Mesendoderm (in vitro differentiated cells): ENCODE measurements at regions not wholly inside any gene's neighbourhood (a gene's known extent, or its start where the extent isn't known, plus 50 kb on each side); places are given as distances from the start of the nearest gene placed in this dataset.
"Not testable (repeated sequence)": the region's sequence is repeated elsewhere in the genome, so short reads cannot be mapped to it uniquely, and the experiment has no call there.

ENCODE experiments used
- DNase-seq: peaks from one replicate; pipeline ENCODE4 v3.0.0; 2013
- H2AK5ac ChIP-seq: 2 replicates; pipeline ENCODE4 v1.6.1; 2013; ENCODE audit warnings: low read length, inconsistent platforms
- H2BK120ac ChIP-seq: 2 replicates; pipeline ENCODE4 v1.6.1; 2013; ENCODE audit warnings: low read depth, mild to moderate bottlenecking, low read length, moderate library complexity, mixed read lengths
- H2BK15ac ChIP-seq: replicated peaks from 2 replicates; pipeline ENCODE4 v1.6.1; 2013; ENCODE audit warnings: low read depth, mild to moderate bottlenecking, moderate library complexity
- H2BK5ac ChIP-seq: 2 replicates; pipeline ENCODE4 v1.6.1; 2013; ENCODE audit warnings: low read length, inconsistent platforms
- H3K18ac ChIP-seq: 2 replicates; pipeline ENCODE4 v1.6.1; 2013; ENCODE audit warnings: mild to moderate bottlenecking, low read length, mixed read lengths
- H3K23ac ChIP-seq: one replicate; pipeline ENCODE4 v1.6.1; 2013; ENCODE audit warnings: low read length
- H3K27ac ChIP-seq: 2 replicates; pipeline ENCODE4 v1.5.1; 2013; ENCODE audit warnings: low read depth, mild to moderate bottlenecking, inconsistent platforms, low read length, moderate library complexity
- H3K27me3 ChIP-seq: 2 replicates; pipeline ENCODE4 v1.6.1; 2013; ENCODE audit warnings: low read length, control low read depth, mild to moderate bottlenecking, inconsistent platforms; ENCODE audit not compliant: insufficient read depth, poor library complexity
- H3K36me3 ChIP-seq: 2 replicates; pipeline ENCODE4 v1.6.1; 2013; ENCODE audit warnings: low read length, inconsistent platforms; ENCODE audit not compliant: control insufficient read depth, insufficient read depth
- H3K4ac ChIP-seq: one replicate; pipeline ENCODE4 v1.6.1; 2013; ENCODE audit warnings: low read depth, mild to moderate bottlenecking, low read length, moderate library complexity
- H3K4me1 ChIP-seq: 2 replicates; pipeline ENCODE4 v1.6.1; 2013; ENCODE audit warnings: low read depth, low read length, inconsistent platforms; ENCODE audit not compliant: control insufficient read depth
- H3K4me2 ChIP-seq: 2 replicates; pipeline ENCODE4 v1.6.1; 2013; ENCODE audit warnings: low read length
- H3K4me3 ChIP-seq: 2 replicates; pipeline ENCODE4 v1.5.1; 2013; ENCODE audit warnings: mild to moderate bottlenecking, low read length
- H3K56ac ChIP-seq: one replicate; pipeline ENCODE4 v1.6.1; 2013; ENCODE audit warnings: low read length
- H3K79me1 ChIP-seq: 2 replicates; pipeline ENCODE4 v1.6.1; 2013; ENCODE audit warnings: low read length, inconsistent platforms
- H3K79me2 ChIP-seq: 2 replicates; pipeline ENCODE4 v1.6.1; 2013; ENCODE audit warnings: mild to moderate bottlenecking, low read length; ENCODE audit not compliant: control insufficient read depth, insufficient read depth
- H3K9ac ChIP-seq: 2 replicates; pipeline ENCODE4 v1.6.1; 2013; ENCODE audit warnings: low read length, inconsistent platforms
- H4K5ac ChIP-seq: one replicate; pipeline ENCODE4 v1.6.1; 2013; ENCODE audit warnings: low read length
- H4K8ac ChIP-seq: one replicate; pipeline ENCODE4 v1.6.1; 2013; ENCODE audit warnings: low read depth, mild to moderate bottlenecking, control low read depth, low read length, moderate library complexity
- WGBS: extraction: QIAGEN DNeasy Blood & Tissue Kit; methylation state at CpG from one replicate; pipeline ENCODE4 v1.1.7; 2013; ENCODE audit warnings: low lambda C conversion rate, missing lambda C conversion rate; ENCODE audit not compliant: insufficient coverage; ENCODE audit errors: extremely low coverage; 5-methylcytosine and 5-hydroxymethylcytosine counted together

GRCh38 chr20:30191785-30192184 lies 1065.7 kb upstream of the DEFB115 start:
- not testable (repeated sequence) for H2AK5ac ChIP-seq, DNase-seq, H3K79me1 ChIP-seq, H4K5ac ChIP-seq, H3K23ac ChIP-seq, H2BK120ac ChIP-seq, H3K27ac ChIP-seq, H3K9ac ChIP-seq, H3K4me2 ChIP-seq, H3K4me3 ChIP-seq, H3K79me2 ChIP-seq, H3K56ac ChIP-seq, H3K36me3 ChIP-seq, H3K4me1 ChIP-seq, H3K4ac ChIP-seq, H2BK5ac ChIP-seq, H2BK15ac ChIP-seq, H3K27me3 ChIP-seq, H4K8ac ChIP-seq, H3K18ac ChIP-seq

DNA sequence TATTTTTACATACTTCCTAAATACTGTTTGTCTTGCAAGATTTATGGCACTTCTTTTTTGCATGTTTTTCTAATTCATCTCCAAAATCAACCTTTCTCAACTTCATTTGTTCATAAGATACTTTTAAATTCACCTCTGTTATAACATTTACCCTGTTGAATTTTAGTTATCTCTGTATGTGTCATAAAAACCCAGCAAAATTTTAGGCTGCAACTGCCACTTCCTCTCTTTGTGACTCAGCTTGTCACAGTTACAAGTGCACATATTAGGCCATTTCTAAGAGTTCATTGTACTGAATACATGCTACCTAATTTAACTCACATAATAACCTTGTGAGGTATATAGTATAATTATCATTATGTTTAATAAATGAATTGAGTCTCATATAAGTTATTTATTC lies 1023.0 kb upstream of the DEFB115 start:
- not testable (repeated sequence) for H3K79me2 ChIP-seq, H3K4me2 ChIP-seq, H3K23ac ChIP-seq, H3K4ac ChIP-seq, H3K4me1 ChIP-seq, H3K27ac ChIP-seq, H3K18ac ChIP-seq, H3K56ac ChIP-seq, H2BK5ac ChIP-seq, H3K4me3 ChIP-seq, H4K8ac ChIP-seq, H3K27me3 ChIP-seq, H3K36me3 ChIP-seq, H2BK15ac ChIP-seq, H4K5ac ChIP-seq, H2BK120ac ChIP-seq, H3K79me1 ChIP-seq, DNase-seq, H2AK5ac ChIP-seq, H3K9ac ChIP-seq

DNA sequence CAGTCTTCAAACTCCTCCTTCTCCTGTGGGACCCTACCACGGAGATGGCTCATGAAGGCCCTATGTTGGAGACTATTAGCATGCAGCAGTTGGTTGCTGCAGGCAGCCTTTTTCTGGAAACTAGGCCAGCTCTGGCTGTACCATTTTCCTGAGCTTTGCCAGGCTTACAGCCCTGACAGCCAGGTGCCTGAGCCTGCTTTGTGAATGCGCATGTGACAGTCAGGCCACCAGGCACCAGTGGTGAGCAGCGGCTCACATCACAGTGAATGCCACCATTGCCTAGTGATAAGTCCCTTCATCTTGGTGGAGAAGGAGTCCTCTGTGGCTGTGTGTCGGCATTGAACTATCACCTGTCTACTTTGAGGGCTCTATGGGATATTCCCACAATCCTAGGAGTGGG lies 982.4 kb upstream of the DEFB115 start:
- not testable (repeated sequence) for H2AK5ac ChIP-seq, H3K36me3 ChIP-seq, H3K4me1 ChIP-seq, H3K23ac ChIP-seq, H3K18ac ChIP-seq, H3K79me1 ChIP-seq, H3K27me3 ChIP-seq, DNase-seq, H2BK5ac ChIP-seq, H4K8ac ChIP-seq, H3K56ac ChIP-seq, H2BK120ac ChIP-seq, H3K4me3 ChIP-seq, H2BK15ac ChIP-seq, H3K27ac ChIP-seq, H3K4me2 ChIP-seq, H3K4ac ChIP-seq, H4K5ac ChIP-seq, H3K79me2 ChIP-seq, H3K9ac ChIP-seq
- WGBS: no CpG with 5 or more reads among the region's 4 CpGs

DNA sequence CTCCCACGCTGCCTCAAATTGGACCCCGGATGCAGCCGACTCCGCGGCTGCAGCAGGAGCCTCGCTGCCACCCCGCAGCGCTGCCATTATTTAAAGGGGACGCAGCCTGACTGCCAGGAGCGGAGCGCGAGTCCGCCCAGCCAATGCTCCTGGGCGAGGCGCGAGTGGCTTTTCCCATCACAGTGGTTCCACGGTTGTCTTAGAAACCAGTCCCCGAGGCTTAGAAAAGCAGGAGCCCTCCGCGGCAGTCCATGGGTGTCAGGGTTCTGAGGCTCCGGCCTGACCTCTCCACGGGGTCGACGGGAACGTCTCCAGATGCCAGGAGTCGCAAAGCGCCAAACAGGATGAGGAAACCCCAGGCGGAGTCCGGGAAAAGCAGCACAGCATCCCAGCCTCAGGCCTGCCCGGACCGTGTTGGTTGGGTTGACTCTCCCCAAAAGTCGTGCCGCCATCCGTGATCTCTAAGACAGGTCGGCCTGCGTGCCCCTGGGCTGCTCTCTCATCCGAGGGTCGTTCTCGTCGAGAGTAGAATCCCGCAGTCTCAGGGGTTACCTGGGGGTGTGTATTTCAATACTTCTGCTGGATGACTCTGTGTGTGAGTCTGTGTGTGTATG lies 975.8 kb upstream of the DEFB115 start:
- Histone ChIP-seq H3K79me1 (no peaks in the 10 kb centered on the region), H3K27me3 (no peaks in the 10 kb centered on the region), H3K18ac (no peak overlapping the region), H3K4me2 (no peak overlapping the region), H2BK120ac (no peak overlapping the region), H2BK15ac (no peak overlapping the region), H3K4me3 (no peak overlapping the region), H3K27ac (no peak overlapping the region), H2AK5ac (no peak overlapping the region), H3K4me1 (no peaks in the 10 kb centered on the region), H3K23ac (no peak overlapping the region), H2BK5ac (no peak overlapping the region), H3K56ac (no peak overlapping the region), H3K9ac (no peak overlapping the region), H4K5ac (no peak overlapping the region), H4K8ac (no peak overlapping the region), H3K36me3 (no peaks in the 10 kb centered on the region), H3K79me2 (no peaks in the 10 kb centered on the region), H3K4ac (no peak overlapping the region)
- no peak for DNase-seq
- no CpG with 5 or more reads among the region's 41 CpGs for WGBS

GRCh38 chr20:30283476-30284280 lies 973.8 kb upstream of the DEFB115 start:
- not testable (repeated sequence) for H2AK5ac ChIP-seq, H3K56ac ChIP-seq, H3K36me3 ChIP-seq, H3K27me3 ChIP-seq, H3K23ac ChIP-seq, H3K18ac ChIP-seq, H3K79me2 ChIP-seq, H4K8ac ChIP-seq, H3K4me2 ChIP-seq, H2BK120ac ChIP-seq, H3K4me1 ChIP-seq, H2BK15ac ChIP-seq, H2BK5ac ChIP-seq, H4K5ac ChIP-seq, H3K4ac ChIP-seq, H3K27ac ChIP-seq, H3K79me1 ChIP-seq, H3K4me3 ChIP-seq, H3K9ac ChIP-seq
- WGBS: no CpG with 5 or more reads among the region's 47 CpGs
- DNase-seq: peak; percentile 42
